Islet of Langerhans (tissue), 1 donor: ENCODE measurements at regions not wholly inside any gene's neighbourhood (a gene's known extent, or its start where the extent isn't known, plus 50 kb on each side); places are given as distances from the start of the nearest gene placed in this dataset.

ENCODE experiments used
- FAIRE-seq: peaks from one replicate; lab custom pipeline; 2011; peaks lifted over from hg19 to GRCh38; lab: Jason Lieb, UNC

- FAIRE-seq = no peak
Observed at GRCh38 chr21:38742580-38743260, 63.0 kb upstream of the ETS2 start.

DNA sequence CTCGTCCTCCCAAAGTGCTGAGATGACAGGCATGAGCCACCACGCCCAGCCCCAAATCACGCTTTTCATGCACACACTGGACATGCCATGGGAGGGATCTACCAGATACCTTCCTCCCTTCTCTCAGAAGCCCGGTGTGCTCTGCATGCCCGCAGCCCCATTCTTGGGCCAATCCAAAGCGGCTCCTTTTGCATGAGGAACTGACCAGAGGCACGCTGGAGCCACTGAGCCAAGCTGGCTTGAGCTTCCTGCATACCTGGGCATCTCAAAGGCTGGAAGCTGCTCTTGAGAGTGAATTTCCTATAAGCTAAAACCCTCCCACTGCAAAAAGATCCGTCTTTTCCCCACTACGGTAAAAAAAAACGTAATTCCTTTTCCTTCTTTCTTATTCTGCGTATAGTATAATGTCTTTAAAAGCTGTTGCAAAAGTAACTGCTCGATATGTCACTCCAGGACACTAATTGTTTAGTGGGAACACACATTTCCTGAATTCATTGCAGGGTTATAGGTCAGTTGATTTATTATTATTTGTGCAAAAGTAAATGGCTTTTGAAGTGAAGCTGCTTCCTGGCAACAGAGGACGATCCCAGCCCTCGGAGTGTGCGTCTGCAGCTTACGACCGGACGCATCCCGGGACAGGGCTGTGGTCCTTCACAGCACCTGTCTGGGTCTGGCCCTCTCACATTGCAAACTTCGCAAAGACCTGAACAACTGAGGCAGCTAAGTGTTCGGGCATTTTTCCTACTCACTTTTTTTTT lies 61.8 kb upstream of the ETS2 start:
- no peak for FAIRE-seq

GRCh38 chr21:38744861-38745260 lies 60.9 kb upstream of the ETS2 start:
- FAIRE-seq = no peak

DNA sequence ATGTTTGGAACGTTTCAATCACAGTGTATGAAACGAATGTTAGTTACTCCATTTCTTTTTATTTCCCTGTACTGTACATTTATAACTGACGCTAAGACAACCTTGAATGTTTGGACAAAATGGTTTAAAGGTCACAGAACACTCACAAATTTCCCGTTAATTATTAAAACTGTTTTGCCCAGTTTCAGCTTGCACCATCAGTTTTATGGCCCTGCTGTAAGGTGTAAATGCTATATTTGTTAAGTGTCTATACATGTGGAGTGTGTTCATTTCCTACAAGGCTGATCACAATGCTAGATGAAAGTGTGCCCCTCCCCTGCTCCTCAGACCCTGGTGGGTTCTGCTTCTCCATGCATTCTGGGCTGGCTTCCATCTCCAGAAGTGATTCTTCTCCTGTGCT lies 57.9 kb upstream of the ETS2 start:
- no peak for FAIRE-seq

- no peak for FAIRE-seq
Observed at GRCh38 chr21:38751379-38752050, 54.2 kb upstream of the ETS2 start.

DNA sequence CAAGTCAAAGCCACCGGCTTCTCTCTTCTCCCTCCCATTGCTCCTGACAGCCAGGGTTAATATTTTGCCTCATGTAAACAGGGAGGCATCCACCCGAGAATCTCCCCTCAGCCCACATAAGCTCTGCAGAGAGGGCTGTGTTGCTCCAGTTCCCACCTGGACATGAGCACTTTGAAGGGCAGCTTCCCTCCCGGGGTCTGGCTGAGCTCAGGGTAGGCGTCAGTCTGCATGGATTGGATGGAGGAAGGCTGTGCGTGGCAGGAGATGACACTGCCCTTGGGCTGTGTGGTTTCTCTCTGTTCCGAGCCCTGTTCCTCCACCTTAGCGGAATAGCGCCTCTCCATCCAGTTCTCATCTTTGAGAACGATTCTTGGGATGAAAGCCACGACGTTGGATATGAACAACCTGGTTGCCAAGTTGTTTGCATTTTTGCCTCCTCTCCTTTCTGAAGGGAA lies 53.7 kb upstream of the ETS2 start:
- FAIRE-seq = no peak

- no peak for FAIRE-seq
Observed at GRCh38 chr21:38753114-38753513, 52.6 kb upstream of the ETS2 start.

DNA sequence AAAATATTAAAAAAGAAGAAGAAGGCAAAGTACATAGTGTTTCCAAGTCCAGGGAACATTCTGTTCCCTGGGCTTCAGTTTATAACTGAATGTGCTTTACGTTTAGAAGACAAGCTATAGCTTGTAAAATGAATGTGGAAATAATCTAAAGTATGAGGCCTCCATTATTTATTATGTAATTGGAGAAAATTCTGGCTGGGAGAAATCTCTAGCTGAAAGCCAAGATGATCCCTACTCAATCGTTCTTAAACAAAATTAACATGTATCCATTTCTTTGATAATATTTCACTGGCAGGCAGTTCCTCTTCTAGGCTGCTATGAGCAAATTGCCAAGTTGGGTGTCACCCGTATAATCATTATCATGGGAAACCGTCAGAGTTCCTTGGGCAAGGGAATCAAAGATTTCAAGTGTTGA lies 52.2 kb upstream of the ETS2 start:
- FAIRE-seq = no peak
